K562 (cell line): ENCODE measurements at regions not wholly inside any gene's neighbourhood (a gene's known extent, or its start where the extent isn't known, plus 50 kb on each side); places are given as distances from the start of the nearest gene placed in this dataset.

Source experiments
- ATAC-seq: fragments of 200-7000 bp; cut with Tn5 transposase; 3 replicates; pipeline ENCODE4 v1.9.1; 2020; ENCODE audit warnings: moderate library complexity
- BruUV-seq: library from RNA; stranded (reverse); fragments of 400-500 nt; replicated peaks from 2 replicates; lab custom pipeline; 2021; lab: Mats Ljungman, UMichigan
- CTCF ChIA-PET: fragments of 300-600 bp; formaldehyde crosslinking; extraction: SDS; loops from one replicate; lab custom pipeline; 2021; ENCODE audit warnings: low intra/inter-chr PET ratio; lab: Yijun Ruan, JAX
- POLR2A ChIA-PET: fragments of 300-600, 350-650 bp; sonication (Branson Sonifier 250); formaldehyde crosslinking; extraction: SDS; loops from one replicate; lab custom pipeline; 2021; ENCODE audit warnings: antibody characterized with exemption, inconsistent platforms; lab: Yijun Ruan, JAX
- DNase-seq, 4 experiments: peaks; one replicate each; pipeline versions ENCODE4 v3.0.0 to v3.0.0-alpha.2; 2011 to 2018; ENCODE audit warnings: low spot score in 3 of 4, mixed read lengths in 3 of 4; ENCODE audit errors: extremely low read depth in 1 of 4
- FAIRE-seq: peaks from 2 replicates; lab custom pipeline; 2011; peaks lifted over from hg19 to GRCh38; lab: Jason Lieb, UNC
- H2AFZ ChIP-seq: 2 replicates; pipeline ENCODE4 v1.6.0; 2011; ENCODE audit warnings: low read depth, low read length, control low read depth, inconsistent platforms
- H3K27ac ChIP-seq: fragments of 200-600 bp; 3 replicates; pipeline ENCODE4 v1.8.0; 2011; ENCODE audit warnings: low read depth, mild to moderate bottlenecking, control low read depth, inconsistent platforms, low read length, moderate library complexity, mixed read lengths; ENCODE audit errors: extremely low read depth
- H3K27me3 ChIP-seq, 2 experiments: fragments of 300-600 bp in 1 of 2; 2 replicates in 1 of 2; 3 replicates in 1 of 2; pipeline versions ENCODE4 v1.6.0 to v1.8.0; 2011; ENCODE audit warnings: inconsistent platforms in 2 of 2, low read length in 2 of 2, mild to moderate bottlenecking in 1 of 2, mixed read lengths in 1 of 2, moderate library complexity in 1 of 2; ENCODE audit not compliant: control insufficient read depth in 2 of 2, insufficient read depth in 2 of 2
- H3K36me3 ChIP-seq: fragments of 300-600 bp; 3 replicates; pipeline ENCODE4 v1.8.0; 2011; ENCODE audit warnings: mild to moderate bottlenecking, low read length, inconsistent platforms; ENCODE audit not compliant: control insufficient read depth, insufficient read depth
- H3K4me1 ChIP-seq, 2 experiments: fragments of 200-600 bp in 1 of 2; replicated peaks in 1 of 2; 2 replicates in 1 of 2; 3 replicates in 1 of 2; pipeline versions ENCODE4 v1.5.1 to v1.8.0; 2011; ENCODE audit warnings: inconsistent platforms in 2 of 2, low read length in 2 of 2, mild to moderate bottlenecking in 1 of 2, mixed read lengths in 1 of 2, moderate library complexity in 1 of 2; ENCODE audit not compliant: control insufficient read depth in 2 of 2, insufficient read depth in 2 of 2
- H3K4me2 ChIP-seq: 2 replicates; pipeline ENCODE4 v1.6.1; 2011; ENCODE audit warnings: low read length, control low read depth, inconsistent platforms, mixed read lengths; ENCODE audit not compliant: insufficient read depth
- H3K4me3 ChIP-seq: fragments of 200-600 bp; sonication (generic), shearing (Covaris generic); 2 replicates; pipeline ENCODE4 v1.5.1; 2016; ENCODE audit warnings: control low read depth, inconsistent platforms
- H3K79me2 ChIP-seq: fragments of 200-600 bp; 3 replicates; pipeline ENCODE4 v1.8.0; 2011; ENCODE audit warnings: low read length, inconsistent platforms; ENCODE audit not compliant: control insufficient read depth, insufficient read depth
- H3K9ac ChIP-seq, 2 experiments: 2 replicates each; pipeline versions ENCODE4 v1.6.0 to v1.6.1; 2011; ENCODE audit warnings: low read depth in 2 of 2, low read length in 2 of 2, control low read depth in 1 of 2, inconsistent platforms in 1 of 2, mild to moderate bottlenecking in 1 of 2, mixed read lengths in 1 of 2; ENCODE audit not compliant: insufficient read depth in 1 of 2
- H3K9me1 ChIP-seq: one replicate; pipeline ENCODE4 v1.6.0; 2011; ENCODE audit warnings: inconsistent platforms, mild to moderate bottlenecking, low read length, moderate library complexity; ENCODE audit not compliant: control insufficient read depth, insufficient read depth
- H3K9me3 ChIP-seq: replicated peaks from 2 replicates; pipeline ENCODE4 v1.5.1; 2011; ENCODE audit warnings: low read depth, low read length, inconsistent platforms; ENCODE audit not compliant: control insufficient read depth, insufficient read depth
- H4K20me1 ChIP-seq: replicated peaks from 2 replicates; pipeline ENCODE4 v1.6.1; 2011; ENCODE audit warnings: low read length, inconsistent platforms, mixed read lengths; ENCODE audit not compliant: control insufficient read depth, insufficient read depth
- CBFA2T2 ChIP-seq: fragments of 450-650 bp; conservative IDR thresholded peaks from 2 replicates; pipeline ENCODE4 v1.6.1; 2017; ENCODE audit warnings: mild to moderate bottlenecking
- ESRRB ChIP-seq: fragments of 250-450 bp; sonication (Bioruptor Pico); IDR thresholded peaks from 2 replicates; pipeline ENCODE4 v1.5.0; 2020; ENCODE audit warnings: mild to moderate bottlenecking, moderate library complexity, borderline replicate concordance
- FOSL1 ChIP-seq: fragments of 200-800 bp; sonication (Bioruptor generic); conservative IDR thresholded peaks from 2 replicates; pipeline ENCODE4 v1.6.1; 2016; ENCODE audit warnings: missing genetic modification characterization, missing compliant biosample characterization
- HIVEP1 ChIP-seq: fragments of 250-450 bp; sonication (Bioruptor Pico); IDR thresholded peaks from 2 replicates; pipeline ENCODE4 v1.4.0; 2020; ENCODE audit warnings: mild to moderate bottlenecking
- JUNB ChIP-seq: fragments of 450-650 bp; formaldehyde crosslinking; conservative IDR thresholded peaks from 2 replicates; pipeline ENCODE4 v1.4.0; 2020; ENCODE audit warnings: mild to moderate bottlenecking
- KHSRP ChIP-seq: fragments of 450-650 bp; IDR thresholded peaks from 2 replicates; pipeline ENCODE4 v1.6.1; 2017
- NBN ChIP-seq: fragments of 450-650 bp; IDR thresholded peaks from 2 replicates; pipeline ENCODE4 v1.6.1; 2016; ENCODE audit warnings: low read depth, mild to moderate bottlenecking
- NCOA4 ChIP-seq: fragments of 450-650 bp; IDR thresholded peaks from 2 replicates; pipeline ENCODE4 v1.6.1; 2018; ENCODE audit warnings: mild to moderate bottlenecking; ENCODE audit not compliant: partially characterized antibody
- NR2C2 ChIP-seq, 2 experiments: fragments of 200-800 bp in 1 of 2; sonication (Bioruptor generic) in 1 of 2; sonication (generic) in 1 of 2; formaldehyde crosslinking in 1 of 2; IDR thresholded peaks; 2 replicates each; pipeline versions ENCODE4 v1.6.1 to v1.8.0; 2016 to 2022; ENCODE audit warnings: mild to moderate bottlenecking in 1 of 2, missing compliant biosample characterization in 1 of 2, missing genetic modification characterization in 1 of 2, missing genetic modification reagents in 1 of 2
- PBX2 ChIP-seq, 2 experiments: IDR thresholded peaks in 1 of 2; conservative IDR thresholded peaks in 1 of 2; 2 replicates each; pipeline ENCODE4 v1.6.1; 2016; ENCODE audit warnings: low read depth in 2 of 2, mild to moderate bottlenecking in 1 of 2, missing compliant biosample characterization in 1 of 2, missing genetic modification characterization in 1 of 2, moderate library complexity in 1 of 2
- STAG1 ChIP-seq: sonication (generic); formaldehyde crosslinking; IDR thresholded peaks from 2 replicates; pipeline ENCODE4 v1.5.0; 2020; ENCODE audit warnings: missing genetic modification reagents, borderline replicate concordance
- TCFL5 ChIP-seq: fragments of 250-450 bp; sonication (Bioruptor Pico); conservative IDR thresholded peaks from 2 replicates; pipeline ENCODE4 v1.6.1; 2021; ENCODE audit warnings: mild to moderate bottlenecking, moderate library complexity, matching md5 sums
- ZEB2 ChIP-seq: fragments of 450-650 bp; IDR thresholded peaks from 2 replicates; pipeline ENCODE4 v1.6.1; 2016
- ZKSCAN8 ChIP-seq: fragments of 200-800 bp; sonication (Bioruptor generic); IDR thresholded peaks from 2 replicates; pipeline ENCODE4 v1.6.1; 2016; ENCODE audit warnings: missing genetic modification characterization, missing compliant biosample characterization
- ZNF146 ChIP-seq: IDR thresholded peaks from one replicate; pipeline ENCODE4 v1.6.1; 2018; ENCODE audit warnings: missing compliant biosample characterization; ENCODE audit not compliant: unreplicated experiment
- ZNF311 ChIP-seq: fragments of 250-450 bp; sonication (Bioruptor Pico); IDR thresholded peaks from 2 replicates; pipeline ENCODE4 v1.4.0; 2020; ENCODE audit warnings: mild to moderate bottlenecking, moderate library complexity
- ZSCAN32 ChIP-seq: fragments of 450-650 bp; formaldehyde crosslinking; IDR thresholded peaks from 2 replicates; pipeline ENCODE4 v1.4.0; 2020; ENCODE audit warnings: mild to moderate bottlenecking, moderate library complexity
- WGBS: fragments of 100-300 bp; shearing (Covaris generic); methylation state at CpG from one replicate; pipeline ENCODE4 v1.1.6; 2016; ENCODE audit warnings: low coverage, mixed read lengths; ENCODE audit not compliant: insufficient coverage; ENCODE audit errors: missing lambda C conversion rate; 5-methylcytosine and 5-hydroxymethylcytosine counted together
- in situ Hi-C: fragments of 300-500 bp; cut with MboI; formaldehyde crosslinking; loops from 4 replicates; pipeline ENCODE4 v1.15.0; 2018; ENCODE audit warnings: inconsistent platforms, mixed read lengths
- intact Hi-C: fragments of 100-400 bp; cut with micrococcal nuclease; formaldehyde crosslinking; loops from 2 replicates; pipeline ENCODE4 v1.14.2; 2022

- DNase-seq: no peak
- BruUV-seq: no TSS peak
- no peaks in the 10 kb centered on the region for H3K9me3 ChIP-seq
- H3K36me3 ChIP-seq: no peaks in the 10 kb centered on the region
- no peaks in the 10 kb centered on the region for H3K9me1 ChIP-seq
- no peak overlapping the region for H3K9ac ChIP-seq
- no peak overlapping the region for H3K4me3 ChIP-seq
- ChIA-PET POLR2A (interaction anchor here (0.8 to 1.0 kb wide), 2 partner anchors 10 to 12 kb away, joined by 3 read pairs; no protein-coding TSS in a partner anchor), CTCF (no interaction called here)
- no peaks in the 10 kb centered on the region for H3K4me1 ChIP-seq
- no peaks in the 10 kb centered on the region for H3K79me2 ChIP-seq
- no peak overlapping the region for H2AFZ ChIP-seq
- intact Hi-C loops: no loop called here
- H3K27ac ChIP-seq: no peak overlapping the region
- in situ Hi-C loops: no loop called here
- no peak for TF ChIP-seq ZNF146 (CRISPR knock-in tag)
- no peak for TF ChIP-seq KHSRP
- TF ChIP-seq PBX2 (CRISPR knock-in tag; IDR thresholded peaks at IDR 0.05; ENCODE audit: low read depth): no peak
- no peak for TF ChIP-seq PBX2 (tag; conservative IDR thresholded peaks at IDR 0.05; ENCODE audit: low read depth)
- TF ChIP-seq STAG1 (CRISPR knock-in tag): no peak
- TF ChIP-seq NR2C2 (CRISPR knock-in tag; IDR thresholded peaks at IDR 0.05): no peak
- TF ChIP-seq NR2C2 (tag; IDR thresholded peaks at IDR 0.05): no peak
- no peak for TF ChIP-seq FOSL1 (tag)
- no peak for TF ChIP-seq NCOA4
- no peak for TF ChIP-seq ZSCAN32 (CRISPR knock-in tag)
- TF ChIP-seq ZEB2: no peak
- TF ChIP-seq ZNF311 (CRISPR knock-in tag): no peak
- TF ChIP-seq HIVEP1 (CRISPR knock-in tag): no peak
- TF ChIP-seq ESRRB (CRISPR knock-in tag): no peak
- TF ChIP-seq TCFL5 (CRISPR knock-in tag): no peak
- TF ChIP-seq JUNB (CRISPR knock-in tag): no peak
- no peak for TF ChIP-seq NBN
- TF ChIP-seq CBFA2T2: no peak
- no peak for TF ChIP-seq ZKSCAN8 (CRISPR knock-in tag)
- no peaks in the 10 kb centered on the region for H4K20me1 ChIP-seq
- H3K27me3 ChIP-seq: peaks cover 12 to 41% of the 10 kb centered on the region in 2 experiments; a peak in 3 of 5 replicates
- no peak overlapping the region for H3K4me2 ChIP-seq
- no peak for FAIRE-seq
- WGBS: 0% methylated on average over 5 of the region's 5 CpGs
- no peak for ATAC-seq
Observed at GRCh38 chr5:174425964-174426290, 298.5 kb upstream of the MSX2 start.
